RWPE2 (cell line): ENCODE measurements at regions not wholly inside any gene's neighbourhood (a gene's known extent, or its start where the extent isn't known, plus 50 kb on each side); places are given as distances from the start of the nearest gene placed in this dataset.

Experiments used
- ATAC-seq: fragments of 200-7000 bp; cut with Tn5 transposase; 3 replicates; pipeline ENCODE4 v1.9.1; 2021; ENCODE audit warnings: low read depth
- DNase-seq: peaks from one replicate; pipeline ENCODE4 v3.0.0-alpha.2; 2020; ENCODE audit warnings: low spot score
- H3K27ac ChIP-seq: fragments of 450-650 bp; 2 replicates; pipeline ENCODE4 v1.5.1; 2017; ENCODE audit warnings: mild to moderate bottlenecking; ENCODE audit not compliant: poor library complexity, severe bottlenecking
- H3K27me3 ChIP-seq: fragments of 250-450 bp; sonication (Bioruptor Pico); 2 replicates; pipeline ENCODE4 v1.5.1; 2021; ENCODE audit warnings: mild to moderate bottlenecking, moderate library complexity; ENCODE audit not compliant: insufficient read depth, poor library complexity, severe bottlenecking
- H3K36me3 ChIP-seq: fragments of 250-450 bp; sonication (Bioruptor Pico); 2 replicates; pipeline ENCODE4 v1.5.1; 2020; ENCODE audit warnings: low read depth, mild to moderate bottlenecking, moderate library complexity
- H3K4me1 ChIP-seq: fragments of 250-450 bp; sonication (Bioruptor Pico); 2 replicates; pipeline ENCODE4 v1.5.1; 2021; ENCODE audit warnings: mild to moderate bottlenecking, moderate library complexity; ENCODE audit not compliant: insufficient read depth, poor library complexity, severe bottlenecking
- H3K4me3 ChIP-seq: fragments of 250-450 bp; sonication (Bioruptor Pico); 2 replicates; pipeline ENCODE4 v1.5.1; 2021; ENCODE audit warnings: mild to moderate bottlenecking, moderate library complexity; ENCODE audit not compliant: severe bottlenecking
- H3K9me3 ChIP-seq: fragments of 250-450 bp; sonication (Bioruptor Pico); 2 replicates; pipeline ENCODE4 v1.5.1; 2021; ENCODE audit warnings: mild to moderate bottlenecking, moderate library complexity; ENCODE audit not compliant: severe bottlenecking
- TF ChIP-seq, protein P1 (sequence below): fragments of 450-650 bp; IDR thresholded peaks from one replicate; pipeline ENCODE4 v1.5.1; 2017; ENCODE audit warnings: mild to moderate bottlenecking, moderate library complexity; ENCODE audit not compliant: poor library complexity, severe bottlenecking

GRCh38 chr18:29434650-29435049 is 1257.7 kb upstream of the CDH2 start:
- Histone ChIP-seq H3K4me1 (no peaks in the 10 kb centered on the region), H3K9me3 (peaks cover 3% of the 10 kb centered on the region), H3K36me3 (no peaks in the 10 kb centered on the region), H3K27ac (no peak overlapping the region), H3K4me3 (no peak overlapping the region), H3K27me3 (no peaks in the 10 kb centered on the region)
- ATAC-seq (no peak), DNase-seq (no peak)
- TF ChIP-seq, protein P1, sequence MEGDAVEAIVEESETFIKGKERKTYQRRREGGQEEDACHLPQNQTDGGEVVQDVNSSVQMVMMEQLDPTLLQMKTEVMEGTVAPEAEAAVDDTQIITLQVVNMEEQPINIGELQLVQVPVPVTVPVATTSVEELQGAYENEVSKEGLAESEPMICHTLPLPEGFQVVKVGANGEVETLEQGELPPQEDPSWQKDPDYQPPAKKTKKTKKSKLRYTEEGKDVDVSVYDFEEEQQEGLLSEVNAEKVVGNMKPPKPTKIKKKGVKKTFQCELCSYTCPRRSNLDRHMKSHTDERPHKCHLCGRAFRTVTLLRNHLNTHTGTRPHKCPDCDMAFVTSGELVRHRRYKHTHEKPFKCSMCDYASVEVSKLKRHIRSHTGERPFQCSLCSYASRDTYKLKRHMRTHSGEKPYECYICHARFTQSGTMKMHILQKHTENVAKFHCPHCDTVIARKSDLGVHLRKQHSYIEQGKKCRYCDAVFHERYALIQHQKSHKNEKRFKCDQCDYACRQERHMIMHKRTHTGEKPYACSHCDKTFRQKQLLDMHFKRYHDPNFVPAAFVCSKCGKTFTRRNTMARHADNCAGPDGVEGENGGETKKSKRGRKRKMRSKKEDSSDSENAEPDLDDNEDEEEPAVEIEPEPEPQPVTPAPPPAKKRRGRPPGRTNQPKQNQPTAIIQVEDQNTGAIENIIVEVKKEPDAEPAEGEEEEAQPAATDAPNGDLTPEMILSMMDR, result no peak

- peaks cover 3% of the 10 kb centered on the region for H3K9me3 ChIP-seq
- no peaks in the 10 kb centered on the region for H3K4me1 ChIP-seq
- ATAC-seq, result no peak
- no peak for DNase-seq
- no peaks in the 10 kb centered on the region for H3K27me3 ChIP-seq
- H3K27ac ChIP-seq, result no peak overlapping the region
- no peaks in the 10 kb centered on the region for H3K36me3 ChIP-seq
- TF ChIP-seq, protein P1, result no peak
- H3K4me3 ChIP-seq, result no peak overlapping the region
Observed at GRCh38 chr18:29430416-29430815, 1253.5 kb upstream of the CDH2 start.

DNA sequence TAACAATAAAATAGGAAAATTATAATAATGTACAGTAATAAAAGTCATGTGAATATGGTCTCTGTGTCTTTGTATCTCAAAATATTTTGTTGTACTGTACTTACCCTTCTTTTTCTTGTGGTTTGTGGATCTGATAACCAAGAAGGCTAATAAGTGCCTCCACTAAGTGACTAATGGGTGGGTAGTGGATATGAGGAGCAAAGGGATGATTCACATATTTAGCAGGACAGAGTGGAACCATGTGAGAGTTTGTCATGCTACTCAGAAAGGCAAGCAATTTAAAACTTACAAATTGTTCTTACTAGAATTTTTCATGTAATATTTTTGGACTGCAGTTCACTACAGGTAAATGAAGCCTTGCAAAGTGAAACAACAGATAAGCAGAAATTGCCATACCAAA is 1241.2 kb upstream of the CDH2 start:
- ATAC-seq, result peak; percentile 64; the same call in 2 of the 3 replicates
- peaks cover 3% of the 10 kb centered on the region for H3K9me3 ChIP-seq
- no peak for DNase-seq
- no peaks in the 10 kb centered on the region for H3K36me3 ChIP-seq
- H3K27me3 ChIP-seq, result no peaks in the 10 kb centered on the region
- TF ChIP-seq, protein P1, result no peak
- no peak overlapping the region for H3K4me3 ChIP-seq
- H3K4me1 ChIP-seq, result no peaks in the 10 kb centered on the region
- H3K27ac ChIP-seq, result no peak overlapping the region

DNA sequence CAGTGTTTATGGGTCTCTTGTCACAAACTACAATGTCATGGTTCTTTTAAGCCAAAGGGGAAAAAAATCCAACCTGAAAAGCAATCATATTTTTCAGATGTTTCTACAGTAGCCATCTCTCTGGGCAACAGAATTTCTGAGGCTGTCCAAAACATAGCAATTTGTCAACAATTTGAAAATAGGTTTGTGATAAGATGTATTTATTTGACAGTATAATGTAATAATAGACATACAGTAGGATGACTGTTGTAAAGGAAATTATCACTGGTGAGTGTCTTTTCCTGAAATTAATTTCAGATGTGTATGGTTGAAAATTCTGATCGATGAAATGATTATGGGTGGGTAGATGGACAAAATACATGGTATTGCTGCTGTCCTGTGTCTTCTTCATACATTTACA is 1230.1 kb upstream of the CDH2 start:
- TF ChIP-seq, protein P1, result no peak
- H3K9me3 ChIP-seq, result no peaks in the 10 kb centered on the region
- H3K4me1 ChIP-seq, result no peaks in the 10 kb centered on the region
- no peak overlapping the region for H3K4me3 ChIP-seq
- no peaks in the 10 kb centered on the region for H3K27me3 ChIP-seq
- no peak for DNase-seq
- H3K36me3 ChIP-seq, result no peaks in the 10 kb centered on the region
- ATAC-seq, result no peak
- H3K27ac ChIP-seq, result no peak overlapping the region

GRCh38 chr18:29397536-29397935 is 1220.6 kb upstream of the CDH2 start:
- DNase-seq (no peak), ATAC-seq (no peak)
- H3K9me3 ChIP-seq, result no peaks in the 10 kb centered on the region
- no peaks in the 10 kb centered on the region for H3K27me3 ChIP-seq
- no peak overlapping the region for H3K4me3 ChIP-seq
- no peaks in the 10 kb centered on the region for H3K36me3 ChIP-seq
- H3K4me1 ChIP-seq, result no peaks in the 10 kb centered on the region
- TF ChIP-seq, protein P1, result no peak
- no peak overlapping the region for H3K27ac ChIP-seq
